Smooth muscle cell (in vitro differentiated cells): ENCODE measurements at regions not wholly inside any gene's neighbourhood (a gene's known extent, or its start where the extent isn't known, plus 50 kb on each side); places are given as distances from the start of the nearest gene placed in this dataset.

Experiments used
- DNase-seq: peaks from one replicate; lab custom pipeline; 2025; ENCODE audit not compliant: unreplicated experiment; lab: John Stamatoyannopoulos, UW
- H2AFZ ChIP-seq: fragments of 200-600 bp; sonication (generic); 2 replicates; pipeline ENCODE4 v1.6.0; 2016; ENCODE audit warnings: antibody characterized with exemption, low read depth, mild to moderate bottlenecking
- H3F3A ChIP-seq: fragments of 200-600 bp; sonication (generic); 2 replicates; pipeline ENCODE4 v1.6.0; 2017; ENCODE audit warnings: antibody characterized with exemption, low read depth
- H3K27ac ChIP-seq: fragments of 200-600 bp; sonication (generic); 2 replicates; pipeline ENCODE4 v1.5.1; 2016; ENCODE audit warnings: low read depth, mild to moderate bottlenecking
- H3K27me3 ChIP-seq: fragments of 200-600 bp; sonication (generic); 2 replicates; pipeline ENCODE4 v1.6.1; 2016; ENCODE audit warnings: low read depth, mild to moderate bottlenecking
- H3K36me3 ChIP-seq: fragments of 200-600 bp; sonication (generic); 2 replicates; pipeline ENCODE4 v1.5.1; 2016; ENCODE audit warnings: low read depth
- H3K4me1 ChIP-seq: fragments of 200-600 bp; sonication (generic); 2 replicates; pipeline ENCODE4 v1.5.1; 2016; ENCODE audit warnings: low read depth
- H3K4me2 ChIP-seq: fragments of 200-600 bp; sonication (generic); 2 replicates; pipeline ENCODE4 v1.6.0; 2016; ENCODE audit warnings: mild to moderate bottlenecking
- H3K4me3 ChIP-seq: fragments of 200-600 bp; sonication (generic); 2 replicates; pipeline ENCODE4 v1.5.1; 2016; ENCODE audit warnings: mild to moderate bottlenecking
- H3K79me2 ChIP-seq: fragments of 200-600 bp; sonication (generic); 2 replicates; pipeline ENCODE4 v1.6.0; 2016; ENCODE audit warnings: low read depth, mild to moderate bottlenecking
- H3K9ac ChIP-seq: fragments of 200-600 bp; sonication (generic); 2 replicates; pipeline ENCODE4 v1.6.0; 2016; ENCODE audit warnings: low read depth
- H3K9me3 ChIP-seq: fragments of 200-600 bp; sonication (generic); replicated peaks from 2 replicates; pipeline ENCODE4 v1.5.1; 2016; ENCODE audit warnings: low read depth
- H4K20me1 ChIP-seq: fragments of 200-600 bp; sonication (generic); 2 replicates; pipeline ENCODE4 v1.6.0; 2016; ENCODE audit warnings: low read depth
- WGBS: methylation state at CpG from one replicate; pipeline ENCODE4 v1.1.7; 2016; ENCODE audit warnings: low lambda C conversion rate; 5-methylcytosine and 5-hydroxymethylcytosine counted together
- TF ChIP-seq, protein P1 (sequence below): fragments of 200-600 bp; sonication (generic); IDR thresholded peaks from 2 replicates; pipeline ENCODE4 v1.5.1; 2017; ENCODE audit warnings: borderline replicate concordance, mild to moderate bottlenecking, antibody characterized with exemption; ENCODE audit not compliant: insufficient read depth, poor library complexity, severe bottlenecking

DNA sequence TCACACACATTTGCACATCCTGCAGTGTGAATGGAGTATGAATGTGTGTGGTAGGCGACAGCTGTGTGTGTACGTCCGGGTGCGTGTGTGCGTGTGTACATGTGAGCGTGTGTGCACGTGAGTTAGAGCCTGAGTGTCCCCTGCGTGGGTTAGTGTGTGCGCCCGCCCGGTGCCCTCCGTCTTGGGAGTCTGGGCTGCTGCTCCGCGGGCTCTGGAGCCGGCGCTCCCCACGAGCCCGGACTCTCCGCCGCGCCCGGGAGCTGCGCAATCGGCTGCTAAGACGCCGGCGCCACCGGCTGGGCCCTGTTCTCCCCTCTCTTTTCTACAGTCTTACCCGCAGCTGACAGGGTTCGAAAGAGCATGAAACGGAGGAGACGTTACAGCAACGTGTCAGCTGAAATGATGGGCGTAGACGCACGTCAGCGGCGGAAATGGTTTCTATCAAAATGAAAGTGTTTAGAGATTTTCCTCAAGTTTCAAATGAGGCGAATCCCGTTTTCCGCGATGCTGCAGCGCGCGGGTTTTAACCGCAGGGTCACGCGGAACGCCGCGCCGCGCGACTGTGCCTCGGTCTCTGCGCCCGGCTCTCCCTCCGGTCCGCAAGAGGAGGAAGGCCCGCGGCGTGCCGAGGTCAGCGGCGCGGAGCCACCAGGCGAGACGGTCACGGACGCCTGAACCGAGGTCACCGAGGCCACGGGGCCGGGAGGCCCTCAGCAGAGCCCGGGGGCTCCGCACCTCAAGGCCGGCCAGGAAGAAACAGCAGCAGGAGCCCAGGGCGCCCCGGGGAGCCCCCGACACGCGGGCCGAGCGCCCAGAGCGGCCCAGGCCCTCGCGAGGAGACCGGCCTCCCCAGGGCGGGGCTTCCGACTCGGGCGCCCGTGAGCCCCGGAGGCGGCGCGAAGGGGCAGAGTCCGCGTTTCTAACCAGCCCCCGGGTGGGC lies 95.3 kb upstream of the BHLHE23 start:
- peaks cover 41% of the 10 kb centered on the region for H3K27me3 ChIP-seq
- H3K79me2 ChIP-seq = no peaks in the 10 kb centered on the region
- no peaks in the 10 kb centered on the region for H3K9me3 ChIP-seq
- H3K27ac ChIP-seq = no peak overlapping the region
- DNase-seq = no peak
- H3K4me2 ChIP-seq = peak overlapping the region; percentile 91
- no peaks in the 10 kb centered on the region for H3F3A ChIP-seq
- peak overlapping the region; percentile 80 for H2AFZ ChIP-seq
- H3K4me1 ChIP-seq = peaks cover 6% of the 10 kb centered on the region
- H3K36me3 ChIP-seq = no peaks in the 10 kb centered on the region
- peak overlapping the region; percentile 53 for H3K4me3 ChIP-seq
- TF ChIP-seq, protein P1, sequence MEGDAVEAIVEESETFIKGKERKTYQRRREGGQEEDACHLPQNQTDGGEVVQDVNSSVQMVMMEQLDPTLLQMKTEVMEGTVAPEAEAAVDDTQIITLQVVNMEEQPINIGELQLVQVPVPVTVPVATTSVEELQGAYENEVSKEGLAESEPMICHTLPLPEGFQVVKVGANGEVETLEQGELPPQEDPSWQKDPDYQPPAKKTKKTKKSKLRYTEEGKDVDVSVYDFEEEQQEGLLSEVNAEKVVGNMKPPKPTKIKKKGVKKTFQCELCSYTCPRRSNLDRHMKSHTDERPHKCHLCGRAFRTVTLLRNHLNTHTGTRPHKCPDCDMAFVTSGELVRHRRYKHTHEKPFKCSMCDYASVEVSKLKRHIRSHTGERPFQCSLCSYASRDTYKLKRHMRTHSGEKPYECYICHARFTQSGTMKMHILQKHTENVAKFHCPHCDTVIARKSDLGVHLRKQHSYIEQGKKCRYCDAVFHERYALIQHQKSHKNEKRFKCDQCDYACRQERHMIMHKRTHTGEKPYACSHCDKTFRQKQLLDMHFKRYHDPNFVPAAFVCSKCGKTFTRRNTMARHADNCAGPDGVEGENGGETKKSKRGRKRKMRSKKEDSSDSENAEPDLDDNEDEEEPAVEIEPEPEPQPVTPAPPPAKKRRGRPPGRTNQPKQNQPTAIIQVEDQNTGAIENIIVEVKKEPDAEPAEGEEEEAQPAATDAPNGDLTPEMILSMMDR = no peak
- H4K20me1 ChIP-seq = no peaks in the 10 kb centered on the region
- no peak overlapping the region for H3K9ac ChIP-seq
- 3% methylated on average over 95 of the region's 100 CpGs for WGBS

DNA sequence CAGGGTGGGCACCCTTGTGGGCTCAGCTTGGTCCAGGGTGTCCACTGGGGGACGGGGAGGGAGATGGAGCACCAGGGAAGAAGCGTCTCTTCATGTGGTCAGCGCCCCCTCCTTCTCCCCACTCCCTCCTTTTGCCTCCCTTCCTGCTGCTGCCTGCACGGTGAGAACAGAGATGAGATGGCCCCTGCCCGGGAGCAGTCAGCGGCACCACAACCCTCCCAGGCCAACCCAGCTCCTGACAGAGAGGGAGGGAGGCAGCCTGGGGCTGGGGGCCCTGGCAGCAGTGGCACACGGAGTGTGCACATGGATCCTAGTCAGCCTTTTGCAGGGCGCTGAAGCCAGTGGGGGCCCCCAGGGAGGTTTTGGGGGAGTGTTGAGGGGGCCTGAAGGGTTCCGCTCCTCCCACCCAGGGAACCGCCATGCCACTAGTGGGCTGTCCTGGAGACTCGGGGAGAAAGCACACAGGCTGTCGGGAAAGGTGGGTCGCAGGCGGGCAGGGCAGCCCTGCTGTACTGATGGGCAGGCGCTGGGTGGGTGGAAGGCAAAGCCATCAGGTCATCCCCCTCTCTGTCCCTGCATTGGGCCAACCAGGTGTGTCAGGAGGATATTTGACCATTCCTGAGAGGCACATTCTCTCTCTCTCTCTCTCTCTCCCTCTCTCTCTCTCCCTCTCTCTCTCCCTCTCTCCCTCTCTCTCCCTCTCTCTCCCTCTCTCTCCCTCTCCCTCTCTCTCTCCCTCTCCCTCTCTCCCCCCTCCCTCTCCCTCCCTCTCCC lies 94.3 kb upstream of the BHLHE23 start:
- no peaks in the 10 kb centered on the region for H3F3A ChIP-seq
- H3K79me2 ChIP-seq = no peaks in the 10 kb centered on the region
- DNase-seq = no peak
- no peak overlapping the region for H3K9ac ChIP-seq
- H4K20me1 ChIP-seq = no peaks in the 10 kb centered on the region
- 68% methylated on average over 11 of the region's 15 CpGs for WGBS
- no peaks in the 10 kb centered on the region for H3K36me3 ChIP-seq
- H2AFZ ChIP-seq = no peak overlapping the region
- TF ChIP-seq, protein P1 = no peak
- no peak overlapping the region for H3K4me2 ChIP-seq
- peaks cover 41% of the 10 kb centered on the region for H3K27me3 ChIP-seq
- H3K4me3 ChIP-seq = no peak overlapping the region
- H3K9me3 ChIP-seq = no peaks in the 10 kb centered on the region
- H3K27ac ChIP-seq = no peak overlapping the region
- H3K4me1 ChIP-seq = peaks cover 6% of the 10 kb centered on the region

DNA sequence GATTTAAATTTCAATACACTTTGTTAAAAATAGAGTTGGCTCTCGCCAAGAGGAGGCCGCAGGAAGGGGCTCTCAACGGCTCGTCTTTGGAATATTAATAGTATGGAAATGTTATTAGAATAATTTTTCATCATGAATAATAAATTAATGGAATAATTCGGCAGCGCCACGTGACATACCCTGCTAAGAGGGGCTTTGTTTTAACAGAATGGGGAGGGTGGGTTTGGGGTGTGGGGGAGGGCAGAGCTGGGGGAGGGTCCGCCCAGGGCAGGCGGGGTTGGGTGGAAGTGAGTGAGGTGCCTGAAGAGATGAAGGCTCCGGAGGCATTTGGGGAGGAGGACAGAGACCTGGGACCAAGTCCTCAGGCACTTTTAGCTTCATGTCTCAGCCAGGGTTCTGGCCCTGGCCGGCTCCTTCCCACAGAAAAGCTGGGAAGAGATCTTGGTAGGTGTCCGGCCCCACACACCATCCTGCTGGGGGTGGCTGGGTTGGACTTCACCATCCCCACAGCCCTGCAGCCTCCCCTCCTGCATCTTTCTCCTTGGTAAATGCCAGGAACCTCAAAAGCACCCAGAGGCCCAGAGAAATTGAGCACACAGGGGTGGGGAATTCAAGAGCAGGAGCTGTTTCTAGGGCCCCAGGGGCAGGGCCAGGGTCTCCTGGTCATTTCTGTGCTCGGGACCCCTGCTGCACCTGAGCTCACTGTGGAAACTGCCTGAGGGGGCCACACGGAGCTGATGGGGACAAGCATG lies 93.6 kb upstream of the BHLHE23 start:
- Histone ChIP-seq H3K4me2 (no peak overlapping the region), H3F3A (no peaks in the 10 kb centered on the region), H4K20me1 (no peaks in the 10 kb centered on the region), H3K4me1 (peaks cover 6% of the 10 kb centered on the region), H3K27me3 (peaks cover 41% of the 10 kb centered on the region), H3K9me3 (no peaks in the 10 kb centered on the region), H3K9ac (no peak overlapping the region), H3K27ac (no peak overlapping the region), H3K4me3 (no peak overlapping the region), H3K36me3 (no peaks in the 10 kb centered on the region), H2AFZ (no peak overlapping the region), H3K79me2 (no peaks in the 10 kb centered on the region)
- WGBS = 55% methylated on average over 12 of the region's 14 CpGs
- DNase-seq = no peak
- TF ChIP-seq, protein P1 = no peak
